HG02852 (cell line): ENCODE measurements at regions not wholly inside any gene's neighbourhood (a gene's known extent, or its start where the extent isn't known, plus 50 kb on each side); places are given as distances from the start of the nearest gene placed in this dataset.
A peak's percentile ranks its signal among the peaks of the same experiment; 100 is the strongest.
"Not testable (repeated sequence)": the region's sequence is repeated elsewhere in the genome, so short reads cannot be mapped to it uniquely, and the experiment has no call there.

ENCODE experiments used
- ATAC-seq: cut with Tn5 transposase; IDR thresholded peaks from one replicate; pipeline ENCODE4 v1.9.1; 2021; ENCODE audit warnings: mild to moderate bottlenecking, moderate library complexity; ENCODE audit not compliant: unreplicated experiment

GRCh38 chr12:93078577-93078976 is 149.5 kb upstream of the EEA1 start:
- ATAC-seq, result no peak

DNA sequence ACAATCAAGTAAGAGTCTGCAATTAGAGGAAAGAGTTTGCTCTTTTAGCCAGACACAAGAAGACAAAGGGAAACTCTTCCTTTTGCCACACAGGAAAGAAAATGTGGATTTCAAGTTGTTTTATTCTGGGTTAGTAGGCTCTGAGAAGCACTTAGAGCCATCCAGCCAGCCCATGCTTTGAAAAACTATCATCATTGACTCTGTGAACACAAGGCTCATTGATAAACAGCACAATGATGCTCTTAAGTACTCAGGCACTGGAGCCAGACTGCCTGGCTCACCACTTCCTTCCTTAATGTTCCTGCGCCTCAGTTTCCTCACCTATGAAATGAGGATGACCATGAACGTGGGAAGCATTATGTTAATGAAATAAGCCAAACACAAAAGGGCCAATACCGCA is 150.2 kb upstream of the EEA1 start:
- ATAC-seq, result no peak

DNA sequence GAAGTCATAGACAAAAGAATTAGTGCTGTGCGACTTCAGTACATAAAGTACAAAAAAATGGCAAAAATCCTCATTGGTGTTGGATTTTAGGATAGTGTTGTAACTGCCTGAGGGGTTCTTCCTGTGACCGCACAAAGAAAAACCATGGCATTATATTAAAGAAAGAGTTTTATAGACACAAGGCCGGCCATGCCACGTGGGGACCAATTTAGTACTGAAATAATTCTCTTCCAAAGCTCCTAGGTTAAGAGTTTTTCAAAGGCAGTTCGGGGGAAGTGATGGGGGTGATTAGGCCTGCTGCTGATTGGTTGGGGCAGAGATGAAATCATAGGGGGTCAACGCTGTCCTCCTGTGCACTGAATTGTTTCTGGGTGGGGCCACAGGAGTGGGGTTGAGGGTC is 150.9 kb upstream of the EEA1 start:
- ATAC-seq, result no peak

GRCh38 chr12:93080452-93080851 is 151.4 kb upstream of the EEA1 start:
- no peak for ATAC-seq

DNA sequence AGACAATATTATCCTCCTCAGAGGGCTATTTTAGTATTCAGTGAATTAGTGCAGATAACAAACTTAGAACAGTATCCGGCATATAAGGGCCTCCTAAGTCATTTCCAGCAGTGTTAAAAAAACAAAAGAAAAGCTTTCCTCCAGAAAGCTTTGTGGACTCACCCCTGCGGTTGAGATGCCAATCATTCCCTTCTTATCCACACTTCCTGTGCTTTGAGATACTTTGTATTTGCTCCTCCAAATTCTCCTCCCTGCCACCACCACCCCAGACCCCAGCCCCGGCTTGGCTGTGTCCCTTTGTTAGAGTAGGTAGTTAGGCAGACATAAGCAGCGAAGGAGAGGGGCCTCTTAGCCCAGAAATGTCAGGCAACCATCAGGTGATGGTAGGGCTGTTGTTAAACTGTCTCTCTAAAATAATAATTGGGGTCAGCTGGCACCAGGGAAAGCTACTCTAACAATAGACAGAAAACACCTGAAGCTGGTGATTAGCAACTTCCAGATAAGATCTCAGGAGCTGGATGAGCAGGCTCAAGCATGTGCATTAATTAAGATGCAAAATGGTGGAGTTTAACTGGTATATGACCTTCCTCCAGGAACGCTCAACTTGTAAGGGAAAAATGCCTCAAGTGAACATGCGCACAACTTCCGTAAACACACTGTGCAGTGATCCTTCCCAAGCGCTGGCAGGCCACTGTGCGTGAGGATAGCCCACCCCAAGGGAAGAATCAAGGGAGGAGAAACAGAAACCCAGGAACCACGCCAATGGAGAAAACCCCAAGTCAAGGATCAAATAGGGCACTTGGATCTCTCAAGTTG is 152.1 kb upstream of the EEA1 start:
- no peak for ATAC-seq

- ATAC-seq, result no peak
Observed at GRCh38 chr12:93081810-93082165, 152.7 kb upstream of the EEA1 start.

- ATAC-seq, result no peak
Observed at GRCh38 chr12:93085383-93086287, 156.5 kb upstream of the EEA1 start.

- no peak for ATAC-seq
Observed at GRCh38 chr12:93086288-93086727, 157.2 kb upstream of the EEA1 start.

GRCh38 chr12:93087840-93088610 is 158.9 kb upstream of the EEA1 start:
- no peak for ATAC-seq

DNA sequence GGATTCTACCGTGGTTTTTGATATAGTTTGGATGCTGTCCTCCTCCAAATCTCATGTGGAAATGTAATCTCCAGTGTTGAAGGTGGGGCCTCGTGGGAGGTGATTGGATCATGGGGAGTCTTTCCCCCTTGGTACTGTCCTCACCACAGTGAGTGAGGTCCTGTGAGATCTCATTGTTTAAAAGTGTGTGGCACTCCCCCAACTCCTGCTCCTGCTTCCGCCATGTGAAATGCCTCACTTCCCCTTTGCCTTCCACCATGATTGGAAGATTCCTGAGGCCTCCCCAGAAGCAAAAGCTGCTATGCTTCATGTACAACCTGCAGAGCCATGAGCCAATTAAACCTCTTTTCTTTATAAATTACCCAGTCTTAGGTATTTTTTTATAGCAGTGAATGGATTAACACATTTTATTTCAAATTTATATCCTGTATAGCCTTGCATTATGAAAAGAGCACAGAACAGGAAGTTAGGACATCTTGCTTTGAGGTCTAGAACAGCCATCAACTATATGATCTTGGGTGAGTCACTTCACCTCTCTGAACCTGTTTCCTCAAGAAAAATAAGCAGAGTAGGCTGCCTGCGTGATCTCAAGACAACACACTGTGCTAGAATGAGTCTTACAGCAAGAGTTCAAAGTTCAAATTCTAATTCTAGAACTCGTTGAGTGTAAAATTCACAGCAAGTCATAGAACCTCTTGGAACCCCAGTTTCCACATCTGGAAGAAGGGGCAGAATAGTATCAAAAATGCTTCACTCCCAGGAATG is 160.9 kb upstream of the EEA1 start:
- no peak for ATAC-seq

DNA sequence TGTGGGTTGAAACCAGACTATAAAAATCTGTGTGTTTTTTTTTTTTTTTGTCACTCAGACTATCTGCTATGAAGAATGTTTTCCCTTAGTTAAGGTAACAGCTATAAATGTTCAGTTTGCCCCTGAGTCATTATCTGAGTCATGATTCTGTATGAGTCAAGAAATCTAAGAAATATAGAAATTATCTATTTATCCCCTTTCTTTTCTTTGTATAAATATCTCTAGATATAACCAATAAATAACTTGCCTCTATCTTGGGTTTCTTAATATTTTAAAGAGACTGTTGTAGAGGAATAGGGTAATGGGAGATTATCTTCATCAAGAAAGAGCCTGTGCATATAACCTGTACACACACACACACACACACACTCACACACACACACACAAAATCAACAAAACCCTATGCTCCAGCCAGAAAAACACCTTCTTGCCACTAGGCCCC is 161.7 kb upstream of the EEA1 start:
- ATAC-seq, result no peak

DNA sequence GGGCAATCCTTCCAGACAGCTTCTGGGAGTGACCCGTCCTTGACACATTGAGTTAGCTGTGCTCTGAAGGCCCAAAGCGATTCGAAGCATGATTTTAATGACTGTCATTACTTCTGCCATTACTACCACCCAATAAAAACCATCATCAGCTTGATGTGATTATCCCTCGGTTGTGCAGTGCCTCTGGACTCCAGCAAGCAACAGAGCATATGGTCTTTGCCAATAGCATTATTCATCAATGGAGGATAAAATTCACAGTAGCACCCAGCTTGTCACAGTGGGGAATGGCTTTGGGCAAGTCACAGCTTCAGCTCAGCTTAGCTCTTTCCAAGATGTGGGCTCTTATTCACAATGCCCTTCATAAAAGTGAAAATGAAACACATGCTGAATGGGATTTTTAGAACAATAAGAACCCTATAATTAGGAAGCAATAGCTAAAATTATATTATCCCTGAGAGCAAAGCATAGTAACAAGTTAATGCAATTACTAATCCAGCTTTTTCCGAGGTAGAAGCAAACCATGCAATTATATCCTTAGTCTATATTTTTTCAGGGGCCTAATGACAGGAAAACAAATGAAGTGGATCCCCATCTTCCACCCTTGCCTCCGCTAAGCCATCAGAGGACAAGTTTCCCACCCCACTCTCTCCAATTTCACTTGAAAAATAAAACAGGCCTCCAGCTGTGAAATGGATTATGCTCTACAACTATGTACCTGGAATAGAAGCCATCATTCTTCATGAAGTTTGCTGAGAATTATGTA is 163.0 kb upstream of the EEA1 start:
- no peak for ATAC-seq

DNA sequence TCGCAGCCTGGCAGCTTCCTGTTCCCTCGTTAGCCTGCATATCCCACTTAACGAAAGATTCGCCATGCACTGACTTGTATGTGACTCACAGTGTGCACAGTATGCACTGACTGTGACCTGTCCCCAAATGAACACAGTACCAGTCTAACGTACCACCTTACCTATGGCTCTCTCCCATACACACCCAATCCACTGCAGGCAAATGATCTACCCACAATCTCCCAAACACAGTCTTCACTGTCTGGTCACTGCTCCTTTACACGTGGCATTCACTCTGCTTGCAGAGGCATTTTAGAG is 163.5 kb upstream of the EEA1 start:
- ATAC-seq, result no peak

GRCh38 chr12:93093243-93093642 is 164.1 kb upstream of the EEA1 start:
- ATAC-seq, result no peak

GRCh38 chr12:93094222-93094621 is 165.1 kb upstream of the EEA1 start:
- ATAC-seq, result not testable (repeated sequence)

DNA sequence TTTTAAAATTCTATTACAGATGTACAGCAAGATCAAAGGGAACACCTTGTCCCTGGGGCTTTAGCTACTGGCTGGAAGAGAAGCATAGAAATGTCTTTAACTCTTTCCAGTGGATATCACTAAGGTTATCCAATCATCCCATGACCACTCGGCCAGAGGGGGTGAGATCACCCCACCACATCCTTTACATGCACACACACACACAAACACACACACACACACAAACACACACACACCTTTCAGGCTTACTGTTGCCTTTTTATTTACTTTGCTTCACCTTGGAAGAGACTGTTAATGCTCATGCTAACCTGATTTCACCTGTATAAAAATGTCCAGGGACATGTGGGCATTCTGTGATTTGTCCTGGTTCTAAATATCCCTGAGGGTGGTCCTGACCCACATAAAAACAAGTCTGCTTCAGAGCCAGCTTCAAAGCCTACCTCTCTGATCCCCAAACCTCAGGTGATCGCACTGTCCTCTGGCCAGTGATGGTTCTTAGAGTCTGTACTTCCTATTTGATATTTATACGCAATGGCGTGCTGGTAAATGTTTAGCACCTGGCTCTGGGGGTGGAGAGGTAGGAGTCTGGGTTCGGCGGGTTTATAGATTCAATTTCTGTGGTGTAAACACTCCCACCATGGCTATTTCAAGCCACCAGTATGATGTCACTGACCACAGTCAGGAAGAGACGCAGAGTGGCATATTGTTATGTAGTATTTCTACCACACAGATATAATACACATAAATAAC is 166.1 kb upstream of the EEA1 start:
- ATAC-seq, result peak; percentile 88

DNA sequence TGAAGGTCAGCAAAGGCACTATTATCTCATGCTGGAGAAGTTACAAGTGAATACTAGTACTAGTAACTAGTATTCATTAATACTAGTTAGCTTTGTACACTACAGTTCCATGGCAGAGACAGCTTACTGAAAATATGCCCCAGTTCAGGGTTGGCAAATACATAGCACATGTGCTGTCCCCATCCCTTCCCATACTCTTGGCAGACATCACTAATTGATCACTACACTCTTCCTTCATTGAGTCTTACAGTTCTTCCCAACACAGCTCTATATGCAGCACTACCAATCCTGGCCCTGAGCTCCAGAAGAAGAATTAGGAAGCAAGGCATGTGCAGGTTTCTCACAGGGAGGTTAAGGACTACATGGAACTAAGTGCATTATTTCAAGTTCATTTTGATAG is 168.3 kb upstream of the EEA1 start:
- ATAC-seq, result no peak

DNA sequence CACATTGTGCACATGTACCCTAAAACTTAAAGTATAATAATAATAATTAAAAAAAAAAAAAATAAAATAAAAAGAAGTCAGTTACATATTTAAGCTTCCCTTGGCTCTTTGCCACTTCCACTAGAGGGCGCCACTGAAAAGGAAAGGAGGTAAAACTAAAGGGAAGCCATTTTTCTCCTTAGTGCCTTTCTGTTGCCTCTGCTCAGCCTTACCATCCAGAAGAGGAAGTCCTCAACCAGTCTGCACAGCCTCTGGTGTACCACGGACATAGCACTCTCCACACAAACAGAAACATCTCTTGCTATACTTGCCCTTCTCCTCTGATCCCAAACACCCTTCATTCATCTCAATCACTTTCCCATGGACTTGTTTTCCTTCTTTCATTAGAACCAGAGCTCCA is 169.0 kb upstream of the EEA1 start:
- no peak for ATAC-seq

DNA sequence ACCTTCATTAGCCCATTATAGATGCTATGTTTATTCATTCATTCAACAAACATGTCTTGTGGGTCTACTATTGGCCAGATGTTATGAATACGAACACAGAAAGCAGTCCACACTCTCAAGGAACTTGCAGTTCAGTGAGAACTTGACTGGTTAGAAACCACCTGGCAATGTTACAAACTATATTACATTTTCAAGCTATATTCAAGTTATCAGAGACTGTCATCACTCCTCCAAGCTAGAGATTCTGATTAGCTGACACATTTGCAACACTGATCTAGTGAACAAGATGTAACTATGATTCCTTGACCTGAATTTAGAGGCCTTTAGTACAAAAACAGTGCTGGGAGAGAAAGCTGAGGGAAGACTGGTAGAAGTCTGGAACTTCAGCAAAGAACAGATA is 170.7 kb upstream of the EEA1 start:
- no peak for ATAC-seq
